ENCODE measurements at regions not wholly inside any gene's neighbourhood (a gene's known extent, or its start where the extent isn't known, plus 50 kb on each side); places are given as distances from the start of the nearest gene placed in this dataset.
"Not testable (repeated sequence)": the region's sequence is repeated elsewhere in the genome, so short reads cannot be mapped to it uniquely, and the experiment has no call there.

DNA sequence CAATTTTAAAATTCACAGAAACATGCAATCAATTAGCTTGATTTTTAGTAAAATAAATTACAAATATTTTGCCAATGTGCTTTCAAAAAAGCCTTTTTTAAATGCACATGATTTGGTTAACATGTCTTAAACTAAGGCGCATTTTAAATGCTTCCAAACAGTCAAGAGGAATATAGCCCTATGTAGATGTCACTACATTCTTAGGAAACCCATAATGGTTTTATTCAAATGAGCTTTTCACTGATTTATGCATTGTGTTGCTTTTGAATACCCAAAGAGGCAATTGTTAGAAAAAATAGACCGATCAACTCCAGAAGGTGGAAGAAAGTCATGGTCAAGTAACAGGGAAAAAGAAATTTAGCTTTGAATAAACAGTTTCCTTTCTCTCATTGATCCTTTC, 366.9 kb upstream of the PPP2R3A start:
- intact Hi-C loops (cut with DNase I): no loop called here
- no peak overlapping the region for H3K27ac ChIP-seq
- H3K36me3 ChIP-seq: no peaks in the 10 kb centered on the region
- H3K4me3 ChIP-seq: no peak overlapping the region
- H3K4me1 ChIP-seq: no peaks in the 10 kb centered on the region
- DNase-seq (ENCODE audit: extremely low spot score in 2 of 2): no peak
- TF ChIP-seq CTCF (IDR thresholded peaks at IDR 0.05) (no peak), POLR2A (IDR thresholded peaks at IDR 0.05) (no peak), POLR2AphosphoS5 (IDR thresholded peaks at IDR 0.05; ENCODE audit: insufficient read depth in 1 of 2, low read depth in 1 of 2) (no peak)
- no peaks in the 10 kb centered on the region for H3K9me3 ChIP-seq
- H3K27me3 ChIP-seq: no peaks in the 10 kb centered on the region

DNA sequence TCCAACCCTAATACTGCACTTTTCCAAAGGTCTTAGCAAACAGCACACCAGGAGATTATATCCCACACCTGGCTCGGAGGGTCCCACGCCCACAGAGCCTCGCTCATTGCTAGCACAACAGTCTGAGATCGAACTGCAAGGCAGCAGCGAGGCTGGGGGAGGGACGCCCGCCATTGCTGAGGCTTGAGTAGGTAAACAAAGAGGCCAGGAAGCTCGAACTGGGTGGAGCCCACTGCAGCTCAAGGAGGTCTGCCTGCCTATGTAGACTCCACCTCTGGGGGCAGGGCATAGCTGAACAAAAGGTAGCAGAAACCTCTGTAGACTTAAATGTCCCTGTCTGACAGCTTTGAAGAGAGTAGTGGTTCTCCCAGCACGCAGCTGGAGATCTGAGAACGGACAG, 361.0 kb upstream of the PPP2R3A start:
- H3K27ac ChIP-seq; H3K9me3 ChIP-seq; DNase-seq (ENCODE audit: extremely low spot score in 2 of 2); intact Hi-C loops (cut with DNase I); H3K36me3 ChIP-seq; H3K4me1 ChIP-seq; H3K27me3 ChIP-seq; H3K4me3 ChIP-seq: not testable (repeated sequence)

DNA sequence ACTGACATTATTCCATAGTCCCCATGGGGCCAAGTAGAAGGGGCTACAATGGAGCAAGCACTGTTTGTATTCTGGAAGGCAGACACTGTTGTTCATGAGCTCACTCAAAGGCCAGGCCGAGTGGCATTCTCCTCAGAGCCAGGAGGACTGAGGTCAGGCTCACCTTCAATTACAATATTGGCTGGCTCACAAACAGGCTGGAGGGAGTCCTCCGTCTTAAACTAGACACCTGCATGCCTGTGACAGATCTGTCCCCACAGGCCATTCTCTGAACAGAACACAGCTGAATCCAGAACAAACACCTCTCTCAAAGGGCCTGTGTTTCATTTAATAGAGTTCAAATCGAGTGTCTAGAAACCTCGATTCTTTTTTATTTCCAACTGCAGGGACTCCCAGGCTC, 347.4 kb upstream of the PPP2R3A start:
- no peak for DNase-seq (ENCODE audit: extremely low spot score in 2 of 2)
- no peak overlapping the region for H3K27ac ChIP-seq
- no peaks in the 10 kb centered on the region for H3K36me3 ChIP-seq
- intact Hi-C loops (cut with DNase I): no loop called here
- no peak overlapping the region for H3K4me3 ChIP-seq
- no peaks in the 10 kb centered on the region for H3K4me1 ChIP-seq
- H3K9me3 ChIP-seq: no peaks in the 10 kb centered on the region
- TF ChIP-seq POLR2A (IDR thresholded peaks at IDR 0.05) (no peak), CTCF (IDR thresholded peaks at IDR 0.05) (no peak), POLR2AphosphoS5 (IDR thresholded peaks at IDR 0.05; ENCODE audit: insufficient read depth in 1 of 2, low read depth in 1 of 2) (no peak)
- H3K27me3 ChIP-seq: no peaks in the 10 kb centered on the region

DNA sequence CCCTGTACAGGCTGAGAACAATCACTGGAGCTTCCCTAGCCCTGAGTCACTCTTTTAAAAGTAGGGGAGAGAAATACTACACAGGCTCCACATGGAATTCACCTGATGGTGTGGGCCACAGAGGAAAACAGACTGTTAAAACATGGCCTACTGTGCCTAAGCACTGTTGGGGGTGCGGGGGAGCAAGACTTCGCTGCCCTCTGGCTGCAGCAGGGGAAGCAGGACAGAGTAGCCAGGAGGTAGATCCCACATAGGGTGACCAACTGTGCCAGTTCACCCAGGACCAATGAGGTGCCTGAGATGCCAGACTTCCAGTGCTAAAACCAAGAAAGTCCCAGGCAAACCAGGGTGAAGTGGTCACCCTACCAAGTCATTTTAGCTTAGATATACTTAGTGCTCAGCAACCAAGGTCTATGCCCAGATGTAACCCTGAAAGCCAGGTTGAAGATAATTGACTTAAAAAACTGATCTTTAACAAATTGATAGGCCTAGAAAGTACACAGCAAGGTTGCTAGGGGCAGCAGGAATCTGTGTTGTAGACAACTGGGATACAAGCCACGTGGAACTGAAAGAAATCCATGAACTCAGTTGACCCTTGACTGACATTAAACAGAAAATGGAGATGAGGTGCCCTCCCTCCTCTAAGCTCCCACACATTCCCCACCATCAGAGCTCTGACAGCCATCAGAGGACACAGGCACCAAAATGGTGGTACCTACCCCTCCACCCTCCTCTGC, 344.2 kb upstream of the PPP2R3A start:
- H3K9me3 ChIP-seq: no peaks in the 10 kb centered on the region
- DNase-seq (ENCODE audit: extremely low spot score in 2 of 2): no peak
- TF ChIP-seq POLR2A (IDR thresholded peaks at IDR 0.05): no peak
- no peak for TF ChIP-seq POLR2AphosphoS5 (IDR thresholded peaks at IDR 0.05; ENCODE audit: insufficient read depth in 1 of 2, low read depth in 1 of 2)
- no peak for TF ChIP-seq CTCF (IDR thresholded peaks at IDR 0.05)
- H3K36me3 ChIP-seq: no peaks in the 10 kb centered on the region
- intact Hi-C loops (cut with DNase I): no loop called here
- H3K4me3 ChIP-seq: no peak overlapping the region
- H3K4me1 ChIP-seq: no peaks in the 10 kb centered on the region
- H3K27ac ChIP-seq: no peak overlapping the region
- no peaks in the 10 kb centered on the region for H3K27me3 ChIP-seq

DNA sequence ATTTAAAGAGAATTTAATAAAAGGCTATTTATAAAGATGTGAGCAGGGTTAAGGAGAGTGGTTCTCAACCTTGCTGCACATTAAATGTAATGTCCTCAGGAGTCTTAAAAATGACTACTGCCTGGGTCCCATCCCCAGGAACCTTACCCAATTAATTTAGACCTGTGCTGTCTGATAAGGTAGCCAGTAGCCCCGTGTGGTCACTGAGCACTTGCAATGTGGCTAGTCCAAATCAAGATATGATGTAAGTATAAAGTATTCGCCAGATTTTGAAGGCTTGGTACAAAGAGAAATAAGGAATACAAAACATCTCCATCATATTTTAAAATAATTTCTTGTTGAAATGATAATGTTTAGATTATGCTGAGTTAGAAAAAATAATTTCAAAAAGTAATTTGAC, 343.3 kb upstream of the PPP2R3A start:
- DNase-seq (ENCODE audit: extremely low spot score in 2 of 2): no peak
- intact Hi-C loops (cut with DNase I): no loop called here

DNA sequence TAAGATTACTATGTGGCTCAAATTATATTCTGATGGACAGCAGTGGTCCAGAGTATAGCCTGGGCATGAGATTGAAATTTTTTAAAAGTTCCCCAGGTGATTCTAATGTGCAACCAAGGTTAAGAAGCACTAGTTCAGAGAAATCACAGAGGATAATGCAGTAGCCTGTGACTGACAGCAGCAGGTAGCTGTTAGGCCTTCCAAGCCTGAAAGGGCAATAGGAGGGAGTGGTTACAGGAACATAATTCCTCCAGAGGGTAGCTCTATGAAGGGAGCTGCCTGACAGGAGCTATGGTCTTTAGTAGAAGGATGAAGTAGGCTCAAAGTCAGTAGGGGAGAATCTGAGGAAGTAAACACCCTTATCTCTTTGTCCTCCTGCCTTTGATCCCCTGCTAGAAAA, 342.9 kb upstream of the PPP2R3A start:
- intact Hi-C loops (cut with DNase I): no loop called here

More for the DNA sequence above, 343.3 kb upstream of the PPP2R3A start:
- TF ChIP-seq POLR2A (IDR thresholded peaks at IDR 0.05) (no peak), POLR2AphosphoS5 (IDR thresholded peaks at IDR 0.05; ENCODE audit: insufficient read depth in 1 of 2, low read depth in 1 of 2) (no peak)
- Histone ChIP-seq H3K4me3 (no peak overlapping the region), H3K9me3 (no peaks in the 10 kb centered on the region), H3K27ac (no peak overlapping the region), H3K36me3 (no peaks in the 10 kb centered on the region), H3K4me1 (no peaks in the 10 kb centered on the region), H3K27me3 (no peaks in the 10 kb centered on the region)

More for the DNA sequence above, 342.9 kb upstream of the PPP2R3A start:
- Histone ChIP-seq H3K4me1 (no peaks in the 10 kb centered on the region), H3K4me3 (no peak overlapping the region), H3K27me3 (no peaks in the 10 kb centered on the region), H3K27ac (no peak overlapping the region), H3K36me3 (no peaks in the 10 kb centered on the region), H3K9me3 (no peaks in the 10 kb centered on the region)
- TF ChIP-seq POLR2A (IDR thresholded peaks at IDR 0.05): no peak
- TF ChIP-seq CTCF (IDR thresholded peaks at IDR 0.05): no peak
- TF ChIP-seq POLR2AphosphoS5 (IDR thresholded peaks at IDR 0.05; ENCODE audit: insufficient read depth in 1 of 2, low read depth in 1 of 2): no peak
- no peak for DNase-seq (ENCODE audit: extremely low spot score in 2 of 2)
